Gastroesophageal sphincter (tissue), 4 donors: ENCODE measurements at regions not wholly inside any gene's neighbourhood (a gene's known extent, or its start where the extent isn't known, plus 50 kb on each side); places are given as distances from the start of the nearest gene placed in this dataset.

Source experiments
- ATAC-seq: fragments of 150-250 bp; one replicate; pipeline ENCODE4 v1.9.1; 2016; ENCODE audit warnings: mild to moderate bottlenecking, moderate library complexity
- H3K27ac ChIP-seq, 4 donors: fragments of 200-600 bp; sonication (generic) in 3 of 4; 1 replicate in 3 of 4; 2 replicates in 1 of 4; pipeline ENCODE4 v1.5.1; 2016 to 2019
- H3K27me3 ChIP-seq: fragments of 200-600 bp; sonication (generic); one replicate; pipeline ENCODE4 v1.5.1; 2019
- H3K36me3 ChIP-seq, 2 donors: fragments of 200-600 bp; sonication (generic); one replicate each; pipeline ENCODE4 v1.5.1; 2019; ENCODE audit warnings: control low read depth in 1 of 2
- H3K4me1 ChIP-seq, 3 donors: fragments of 200-600 bp; sonication (generic); 1 replicate in 2 of 3; 2 replicates in 1 of 3; pipeline ENCODE4 v1.5.1; 2016 to 2019; ENCODE audit warnings: control low read depth in 2 of 3
- H3K4me3 ChIP-seq, 2 donors: fragments of 200-600 bp; sonication (generic); one replicate each; pipeline ENCODE4 v1.5.1; 2019; ENCODE audit warnings: mild to moderate bottlenecking in 1 of 2, moderate library complexity in 1 of 2
- H3K9me3 ChIP-seq, 3 donors: fragments of 200-600 bp; sonication (generic); one replicate each; pipeline ENCODE4 v1.5.1; 2017 to 2019; ENCODE audit warnings: control low read depth in 2 of 3
- EP300 ChIP-seq: sonication (generic); formaldehyde crosslinking; IDR thresholded peaks from one replicate; pipeline ENCODE4 v1.6.1; 2017; ENCODE audit warnings: antibody characterized with exemption, mild to moderate bottlenecking
- POLR2A ChIP-seq, 2 donors: fragments of 450-650 bp; IDR thresholded peaks; one replicate each; pipeline ENCODE4 v1.6.1; 2017; ENCODE audit warnings: antibody characterized with exemption in 2 of 2, mild to moderate bottlenecking in 2 of 2, moderate library complexity in 1 of 2
- POLR2AphosphoS5 ChIP-seq: sonication (generic); formaldehyde crosslinking; IDR thresholded peaks from one replicate; pipeline ENCODE4 v1.6.1; 2017; ENCODE audit warnings: antibody characterized with exemption
- WGBS, 2 donors: methylation state at CpG; one replicate each; pipeline ENCODE4 v1.1.5; 2018; ENCODE audit warnings: low coverage in 1 of 2; 5-methylcytosine and 5-hydroxymethylcytosine counted together
- TF ChIP-seq, protein P1 (sequence below), 4 experiments: fragments of 200-600 bp in 2 of 4; fragments of 450-650 bp in 2 of 4; sonication (generic) in 1 of 4; IDR thresholded peaks; one replicate each; pipeline ENCODE4 v1.5.1; 2017 to 2019; ENCODE audit warnings: antibody characterized with exemption in 4 of 4, mild to moderate bottlenecking in 2 of 4, moderate library complexity in 2 of 4

DNA sequence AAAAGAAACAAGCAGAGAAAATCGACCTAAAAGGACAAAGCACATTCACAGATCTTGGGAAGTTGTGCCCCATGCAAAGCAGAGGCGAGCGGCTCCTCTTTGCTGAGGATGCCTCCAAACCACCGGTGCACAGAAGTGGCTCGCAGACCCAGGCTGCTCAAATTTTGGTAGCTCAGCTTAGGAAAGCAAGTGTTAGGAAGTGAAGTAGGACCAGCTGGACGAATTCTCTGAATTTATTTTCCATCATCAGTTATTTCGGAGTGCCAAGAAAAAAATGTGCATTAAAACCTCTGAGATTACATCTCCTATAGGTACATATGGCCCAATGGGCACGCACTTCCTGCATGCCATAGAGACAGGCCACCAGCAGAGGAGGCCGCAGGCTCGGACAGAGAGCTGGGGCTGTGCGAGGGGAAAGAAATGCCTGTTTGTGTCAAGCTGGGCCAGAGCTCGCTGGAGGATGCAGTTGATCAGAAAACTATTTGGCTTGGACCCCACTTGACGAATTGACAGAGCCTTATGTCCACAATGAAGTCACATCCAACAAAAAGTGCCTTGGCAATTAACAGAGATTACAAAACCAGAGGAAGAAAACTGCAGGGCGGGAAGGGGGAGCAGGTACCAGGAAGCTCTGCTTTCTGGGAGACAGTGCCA lies 122.3 kb upstream of the LYZL2 start:
- TF ChIP-seq, protein P1, sequence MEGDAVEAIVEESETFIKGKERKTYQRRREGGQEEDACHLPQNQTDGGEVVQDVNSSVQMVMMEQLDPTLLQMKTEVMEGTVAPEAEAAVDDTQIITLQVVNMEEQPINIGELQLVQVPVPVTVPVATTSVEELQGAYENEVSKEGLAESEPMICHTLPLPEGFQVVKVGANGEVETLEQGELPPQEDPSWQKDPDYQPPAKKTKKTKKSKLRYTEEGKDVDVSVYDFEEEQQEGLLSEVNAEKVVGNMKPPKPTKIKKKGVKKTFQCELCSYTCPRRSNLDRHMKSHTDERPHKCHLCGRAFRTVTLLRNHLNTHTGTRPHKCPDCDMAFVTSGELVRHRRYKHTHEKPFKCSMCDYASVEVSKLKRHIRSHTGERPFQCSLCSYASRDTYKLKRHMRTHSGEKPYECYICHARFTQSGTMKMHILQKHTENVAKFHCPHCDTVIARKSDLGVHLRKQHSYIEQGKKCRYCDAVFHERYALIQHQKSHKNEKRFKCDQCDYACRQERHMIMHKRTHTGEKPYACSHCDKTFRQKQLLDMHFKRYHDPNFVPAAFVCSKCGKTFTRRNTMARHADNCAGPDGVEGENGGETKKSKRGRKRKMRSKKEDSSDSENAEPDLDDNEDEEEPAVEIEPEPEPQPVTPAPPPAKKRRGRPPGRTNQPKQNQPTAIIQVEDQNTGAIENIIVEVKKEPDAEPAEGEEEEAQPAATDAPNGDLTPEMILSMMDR (IDR thresholded peaks at IDR 0.05), result peak; percentile 29 to 89 (median 66)
- TF ChIP-seq POLR2AphosphoS5 (no peak), POLR2A (IDR thresholded peaks at IDR 0.05) (no peak)
- Histone ChIP-seq H3K36me3 (no peaks in the 10 kb centered on the region), H3K27ac (peak overlapping the region in 2 of 4 donors; percentile 47 to 57), H3K4me1 (peaks cover 0 to 20% (median 3%) of the 10 kb centered on the region in 3 donors), H3K27me3 (no peaks in the 10 kb centered on the region), H3K4me3 (no peak overlapping the region), H3K9me3 (no peaks in the 10 kb centered on the region)
- WGBS, 2 donors, result 24 to 79% methylated on average over 5 to 12 of the region's 14 CpGs
- peak; percentile 65 for ATAC-seq

DNA sequence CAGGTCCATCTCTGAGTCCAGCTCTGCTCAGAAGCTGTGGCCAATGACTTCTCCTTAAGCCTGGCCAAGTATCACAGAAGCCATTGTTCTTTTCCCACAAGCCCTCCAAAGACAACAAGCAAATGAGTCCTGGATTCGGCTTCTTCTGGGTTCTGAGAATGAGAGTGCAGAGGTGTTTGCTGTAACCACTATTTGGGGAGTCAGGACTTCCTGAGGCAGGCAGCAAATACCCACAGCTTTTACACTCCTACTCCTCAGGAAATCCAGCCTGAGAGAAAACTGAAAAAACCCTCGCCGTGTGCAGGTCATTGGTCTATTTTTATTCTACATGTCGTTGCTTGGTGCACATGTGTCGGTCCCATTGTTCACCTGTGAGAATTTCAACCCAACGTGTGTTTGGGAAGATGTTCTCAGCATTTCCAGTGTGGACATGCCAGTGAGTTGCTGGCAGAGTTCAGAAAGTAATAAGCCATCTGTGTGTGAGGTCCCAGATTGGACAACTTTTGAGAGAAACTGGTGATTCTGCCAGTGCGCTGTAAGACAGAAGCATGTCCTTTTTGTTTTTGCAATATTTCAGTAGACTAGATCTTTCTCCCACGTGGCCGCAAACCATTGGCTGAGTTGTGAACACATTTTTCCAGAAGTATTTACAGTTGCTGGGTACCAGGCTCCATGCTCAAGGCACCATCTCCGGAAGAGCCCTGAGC lies 121.6 kb upstream of the LYZL2 start:
- WGBS, 2 donors, result 48 to 83% methylated on average over 3 to 8 of the region's 10 CpGs
- no peaks in the 10 kb centered on the region for H3K9me3 ChIP-seq
- TF ChIP-seq POLR2A (IDR thresholded peaks at IDR 0.05) (no peak), EP300 (no peak), POLR2AphosphoS5 (no peak)
- TF ChIP-seq, protein P1 (IDR thresholded peaks at IDR 0.05), result no peak
- ATAC-seq, result no peak
- H3K4me3 ChIP-seq, result no peak overlapping the region
- H3K27me3 ChIP-seq, result no peaks in the 10 kb centered on the region
- H3K27ac ChIP-seq, result no peak overlapping the region
- H3K36me3 ChIP-seq, result no peaks in the 10 kb centered on the region
- peaks cover 0 to 20% (median 3%) of the 10 kb centered on the region in 3 donors for H3K4me1 ChIP-seq

DNA sequence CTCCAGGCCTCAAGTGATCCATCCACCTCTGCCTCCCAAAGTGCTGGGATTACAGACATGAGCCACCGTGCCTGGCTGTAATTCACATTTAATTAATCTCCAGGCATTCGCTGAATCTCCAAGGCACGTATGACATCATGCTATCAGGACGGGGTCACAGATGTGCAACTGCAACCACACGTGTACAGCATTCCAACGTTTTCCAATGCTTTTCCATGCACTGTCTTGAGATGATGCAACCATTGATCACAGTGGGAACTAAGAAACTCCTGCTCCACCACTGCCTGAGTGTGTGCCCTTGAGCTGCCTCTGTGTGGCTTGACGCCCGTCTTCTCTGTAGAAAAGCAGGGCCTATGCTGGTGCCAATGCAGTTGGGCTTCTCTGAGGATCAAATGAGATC lies 119.8 kb upstream of the LYZL2 start:
- Histone ChIP-seq H3K27ac (no peak overlapping the region), H3K27me3 (no peaks in the 10 kb centered on the region), H3K9me3 (no peaks in the 10 kb centered on the region), H3K4me1 (peaks cover 0 to 13% (median under 1%) of the 10 kb centered on the region in 3 donors), H3K36me3 (no peaks in the 10 kb centered on the region), H3K4me3 (no peak overlapping the region)
- 85 to 100% methylated on average over 3 to 6 of the region's 8 CpGs for WGBS, 2 donors
- ATAC-seq, result no peak
- TF ChIP-seq EP300 (no peak), POLR2AphosphoS5 (no peak), POLR2A (IDR thresholded peaks at IDR 0.05) (no peak)
- TF ChIP-seq, protein P1 (IDR thresholded peaks at IDR 0.05), result no peak

DNA sequence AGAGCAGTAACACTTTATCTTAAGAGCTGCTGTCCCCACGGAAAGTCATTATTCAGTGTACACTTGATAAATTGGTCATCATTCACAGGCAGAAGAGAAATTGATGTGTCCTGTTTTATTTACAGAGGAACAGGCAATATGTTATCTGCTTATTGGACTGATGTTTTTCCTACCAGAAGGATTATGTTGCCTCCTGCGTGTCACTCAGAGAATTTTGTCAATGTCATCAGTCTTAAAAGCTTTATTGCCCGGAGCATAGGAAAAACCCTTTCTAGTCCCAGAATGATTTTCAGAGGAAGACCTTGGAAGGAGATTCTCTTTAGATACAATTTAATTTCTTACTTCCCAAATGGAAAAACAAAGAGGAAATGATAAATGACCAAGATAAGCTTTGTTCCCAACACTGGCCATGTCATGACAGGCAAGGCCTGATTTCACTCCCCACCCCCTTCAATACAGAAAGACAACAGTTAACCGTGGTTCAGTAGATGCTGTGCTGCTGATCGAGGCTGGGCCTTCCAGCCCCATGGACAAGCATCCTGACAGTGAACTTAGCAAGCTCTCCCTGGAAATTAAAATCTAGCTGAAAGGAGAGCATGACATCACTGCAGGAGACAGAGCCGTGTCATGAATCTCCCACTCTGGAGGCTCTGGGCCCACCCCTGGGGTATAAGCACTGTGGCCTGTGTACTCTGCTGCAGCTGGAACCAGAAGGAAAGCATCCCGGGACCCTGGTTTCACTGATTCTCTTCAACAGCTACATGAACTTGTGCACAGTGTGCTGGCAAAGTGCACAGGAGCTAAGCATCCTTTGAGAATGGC lies 118.8 kb upstream of the LYZL2 start:
- no peak for ATAC-seq
- TF ChIP-seq EP300 (no peak), POLR2AphosphoS5 (no peak), POLR2A (IDR thresholded peaks at IDR 0.05) (no peak)
- TF ChIP-seq, protein P1 (IDR thresholded peaks at IDR 0.05), result no peak
- H3K9me3 ChIP-seq, result no peaks in the 10 kb centered on the region
- no peaks in the 10 kb centered on the region for H3K36me3 ChIP-seq
- H3K4me1 ChIP-seq, result peaks cover 0 to 9% (median 0%) of the 10 kb centered on the region in 3 donors
- no peak overlapping the region for H3K4me3 ChIP-seq
- no peaks in the 10 kb centered on the region for H3K27me3 ChIP-seq
- no peak overlapping the region for H3K27ac ChIP-seq
- 50 to 88% methylated on average over 3 to 5 of the region's 7 CpGs for WGBS, 2 donors
